GM12874 (cell line): ENCODE measurements at regions not wholly inside any gene's neighbourhood (a gene's known extent, or its start where the extent isn't known, plus 50 kb on each side); places are given as distances from the start of the nearest gene placed in this dataset.

Experiments
- TF ChIP-seq, protein P1 (sequence below): IDR thresholded peaks from 2 replicates; pipeline ENCODE4 v1.5.1; 2011; ENCODE audit warnings: low read depth, mild to moderate bottlenecking, control low read depth, low read length, moderate library complexity; ENCODE audit not compliant: insufficient read depth

DNA sequence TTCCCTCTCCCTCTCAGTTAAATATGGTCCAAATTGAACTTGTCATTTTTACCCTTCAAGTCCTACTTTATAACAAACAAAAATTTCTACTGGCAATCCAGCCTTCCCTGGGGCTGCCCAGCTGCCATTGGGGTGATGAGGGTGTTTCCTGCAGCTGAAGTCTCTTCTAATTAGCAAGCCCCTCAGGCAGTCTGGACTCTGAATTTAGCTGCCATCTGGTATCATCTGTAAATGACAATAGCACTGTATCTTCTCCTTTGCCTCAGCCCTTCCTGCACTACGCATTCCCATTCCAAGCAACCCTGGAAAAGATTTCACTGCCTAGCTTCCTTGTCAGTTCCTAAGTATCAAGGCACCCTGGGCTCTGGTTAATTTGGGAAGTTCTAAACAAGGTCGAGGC lies 331.1 kb upstream of the KLF12 start:
- TF ChIP-seq, protein P1, sequence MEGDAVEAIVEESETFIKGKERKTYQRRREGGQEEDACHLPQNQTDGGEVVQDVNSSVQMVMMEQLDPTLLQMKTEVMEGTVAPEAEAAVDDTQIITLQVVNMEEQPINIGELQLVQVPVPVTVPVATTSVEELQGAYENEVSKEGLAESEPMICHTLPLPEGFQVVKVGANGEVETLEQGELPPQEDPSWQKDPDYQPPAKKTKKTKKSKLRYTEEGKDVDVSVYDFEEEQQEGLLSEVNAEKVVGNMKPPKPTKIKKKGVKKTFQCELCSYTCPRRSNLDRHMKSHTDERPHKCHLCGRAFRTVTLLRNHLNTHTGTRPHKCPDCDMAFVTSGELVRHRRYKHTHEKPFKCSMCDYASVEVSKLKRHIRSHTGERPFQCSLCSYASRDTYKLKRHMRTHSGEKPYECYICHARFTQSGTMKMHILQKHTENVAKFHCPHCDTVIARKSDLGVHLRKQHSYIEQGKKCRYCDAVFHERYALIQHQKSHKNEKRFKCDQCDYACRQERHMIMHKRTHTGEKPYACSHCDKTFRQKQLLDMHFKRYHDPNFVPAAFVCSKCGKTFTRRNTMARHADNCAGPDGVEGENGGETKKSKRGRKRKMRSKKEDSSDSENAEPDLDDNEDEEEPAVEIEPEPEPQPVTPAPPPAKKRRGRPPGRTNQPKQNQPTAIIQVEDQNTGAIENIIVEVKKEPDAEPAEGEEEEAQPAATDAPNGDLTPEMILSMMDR, result no peak

DNA sequence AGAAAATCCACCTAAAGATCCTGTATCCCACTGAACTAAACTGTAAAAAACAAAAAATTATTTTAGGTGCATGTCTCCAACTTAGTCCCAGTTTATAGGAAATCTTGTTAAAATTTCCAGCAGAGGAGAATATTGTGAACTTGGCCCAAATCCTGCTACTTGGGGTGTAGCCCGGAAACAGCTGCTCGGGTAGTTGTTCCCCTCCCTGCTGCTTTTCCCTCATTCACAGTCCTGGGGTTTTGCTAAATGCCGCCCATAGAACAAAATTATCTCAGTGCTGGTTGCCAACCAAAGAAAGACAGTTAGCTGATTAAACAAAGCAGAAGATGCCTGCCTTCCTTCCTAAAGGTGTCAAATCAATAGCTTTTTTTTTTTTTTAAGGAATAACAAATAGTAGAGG lies 330.5 kb upstream of the KLF12 start:
- TF ChIP-seq, protein P1, result no peak

DNA sequence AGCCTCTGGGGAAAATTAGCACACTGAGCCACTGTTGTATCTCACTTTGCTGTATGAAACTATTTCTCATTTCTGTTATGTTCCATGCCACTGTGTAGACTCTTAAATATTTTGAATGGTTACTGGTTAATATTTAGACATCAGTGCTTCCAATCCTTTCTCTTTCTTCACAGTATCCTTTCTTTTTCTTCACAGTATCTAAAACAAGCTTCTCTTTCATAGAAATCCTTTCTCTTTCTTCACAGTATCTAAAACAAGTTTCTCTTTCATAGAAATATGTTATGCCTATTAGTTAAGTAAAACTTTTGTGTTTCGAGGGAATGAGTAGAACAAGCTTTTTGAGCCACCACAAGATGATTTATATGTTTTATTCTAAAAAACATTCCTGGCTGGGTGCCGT lies 326.8 kb upstream of the KLF12 start:
- TF ChIP-seq, protein P1, result no peak

DNA sequence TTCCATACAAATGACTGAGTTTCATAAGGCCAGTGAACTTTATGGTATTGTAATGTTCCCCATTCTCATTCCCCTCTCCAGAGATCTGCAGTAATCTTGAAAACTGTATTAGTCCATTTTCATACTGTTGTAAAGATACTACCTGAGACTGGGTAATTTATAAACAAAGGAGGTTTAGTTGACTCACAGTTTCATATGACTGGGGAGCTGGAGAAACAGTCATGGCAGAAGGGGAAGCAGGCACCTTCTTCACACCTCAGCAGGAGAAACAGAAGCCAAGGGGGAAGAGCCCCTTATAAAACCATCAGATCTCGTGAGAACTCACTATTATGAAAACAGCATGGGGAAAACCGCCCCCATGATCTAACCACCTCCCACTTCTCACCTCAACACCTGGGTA lies 318.7 kb upstream of the KLF12 start:
- TF ChIP-seq, protein P1, result no peak

DNA sequence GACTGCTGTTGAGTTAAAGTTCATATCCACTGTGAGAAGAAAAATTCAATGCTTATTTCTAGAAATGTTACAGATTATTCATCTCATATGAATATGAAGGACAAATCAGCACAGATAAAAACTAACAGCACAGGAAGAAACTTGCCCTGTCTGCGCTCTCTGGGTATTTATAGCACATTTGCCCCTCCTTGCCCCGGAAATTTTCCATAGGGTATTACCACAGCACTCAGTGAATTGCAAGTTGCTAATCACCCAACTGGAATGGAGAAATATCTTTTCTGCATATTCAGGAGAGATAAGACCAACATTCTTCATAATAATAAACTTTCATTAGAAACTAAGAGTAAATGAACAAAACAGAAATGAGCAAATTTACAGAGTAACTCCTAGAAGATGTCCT lies 318.0 kb upstream of the KLF12 start:
- TF ChIP-seq, protein P1, result no peak

DNA sequence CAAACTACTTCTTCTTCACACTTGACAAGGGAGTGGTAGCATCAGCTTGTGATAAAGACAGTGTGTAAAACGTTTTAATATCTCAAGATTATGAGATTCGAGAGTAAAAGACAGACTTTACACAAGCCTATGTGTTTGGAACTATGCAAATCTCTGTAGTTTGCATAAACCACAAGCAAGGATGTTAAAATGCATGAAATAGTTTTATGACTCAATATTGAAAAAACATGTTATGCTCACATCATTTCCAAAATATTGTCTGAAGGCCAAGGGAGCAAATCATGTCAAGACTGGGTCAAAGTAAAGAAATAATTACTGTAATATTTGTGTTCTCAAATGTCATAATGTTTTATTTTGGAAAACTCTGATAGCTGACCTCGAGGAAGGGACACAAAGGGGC lies 316.8 kb upstream of the KLF12 start:
- TF ChIP-seq, protein P1, result no peak

DNA sequence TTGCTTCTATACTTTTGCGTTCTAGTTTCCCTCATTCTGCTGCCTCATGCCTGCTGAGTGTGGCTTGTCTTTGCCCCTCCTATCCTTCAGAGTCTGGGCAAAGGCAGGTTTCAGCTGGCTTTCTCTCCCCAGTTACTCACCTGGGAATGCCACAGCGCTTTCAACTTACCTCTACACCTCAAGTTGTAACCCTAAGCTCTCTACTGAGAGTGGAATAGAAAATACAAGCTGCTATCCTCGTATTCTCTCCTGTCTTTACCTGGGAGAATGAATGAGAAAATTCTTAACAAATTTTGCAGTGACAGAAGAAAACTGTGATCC lies 316.3 kb upstream of the KLF12 start:
- TF ChIP-seq, protein P1, result no peak
